GM23338 (cell line): ENCODE measurements at regions not wholly inside any gene's neighbourhood (a gene's known extent, or its start where the extent isn't known, plus 50 kb on each side); places are given as distances from the start of the nearest gene placed in this dataset.

Source experiments
- ATAC-seq: fragments of 200-7000 bp; cut with Tn5 transposase; 3 replicates; pipeline ENCODE4 v1.9.1; 2020
- DNase-seq: peaks from one replicate; pipeline ENCODE4 v3.0.0-alpha.2; 2015; ENCODE audit warnings: low spot score
- H2AFZ ChIP-seq: fragments of 200-600 bp; sonication (generic); 2 replicates; pipeline ENCODE4 v1.8.0; 2016; ENCODE audit warnings: antibody characterized with exemption, mild to moderate bottlenecking, moderate library complexity
- H3F3A ChIP-seq: fragments of 200-600 bp; sonication (generic); replicated peaks from 2 replicates; pipeline ENCODE4 v1.8.0; 2017; ENCODE audit warnings: antibody characterized with exemption, mixed run types, low read depth
- H3K27ac ChIP-seq: fragments of 200-600 bp; sonication (generic); 2 replicates; pipeline ENCODE4 v1.6.1; 2016; ENCODE audit warnings: low read depth
- H3K27me3 ChIP-seq: fragments of 200-600 bp; sonication (generic); 2 replicates; pipeline ENCODE4 v1.8.0; 2016; ENCODE audit warnings: mild to moderate bottlenecking, mixed run types, moderate library complexity; ENCODE audit not compliant: insufficient read depth
- H3K36me3 ChIP-seq: fragments of 200-600 bp; sonication (generic); 2 replicates; pipeline ENCODE4 v1.8.0; 2016; ENCODE audit warnings: mild to moderate bottlenecking; ENCODE audit not compliant: insufficient read depth
- H3K4me1 ChIP-seq: fragments of 200-600 bp; sonication (generic); 2 replicates; pipeline ENCODE4 v1.8.0; 2016; ENCODE audit warnings: mild to moderate bottlenecking, moderate library complexity; ENCODE audit not compliant: insufficient read depth
- H3K4me2 ChIP-seq: fragments of 200-600 bp; sonication (generic); 2 replicates; pipeline ENCODE4 v1.7.1; 2017; ENCODE audit warnings: mixed run types
- H3K4me3 ChIP-seq: fragments of 200-600 bp; sonication (generic); 2 replicates; pipeline ENCODE4 v1.6.1; 2016; ENCODE audit warnings: mixed run types
- H3K79me2 ChIP-seq: fragments of 200-600 bp; sonication (generic); replicated peaks from 2 replicates; pipeline ENCODE4 v1.8.0; 2017; ENCODE audit warnings: mild to moderate bottlenecking; ENCODE audit not compliant: insufficient read depth
- H3K9me2 ChIP-seq: fragments of 200-600 bp; sonication (generic); 2 replicates; pipeline ENCODE4 v1.8.0; 2017; ENCODE audit not compliant: insufficient read depth
- H4K20me1 ChIP-seq: fragments of 200-600 bp; sonication (generic); replicated peaks from 2 replicates; pipeline ENCODE4 v1.8.0; 2017; ENCODE audit warnings: mild to moderate bottlenecking; ENCODE audit not compliant: insufficient read depth
- H3K27ac Mint-ChIP-seq: 2 replicates; pipeline ENCODE4 v1.8.0; 2020; ENCODE audit warnings: inconsistent platforms, mild to moderate bottlenecking, moderate library complexity, mixed read lengths
- H3K27me3 Mint-ChIP-seq: 3 replicates; pipeline ENCODE4 v1.8.0; 2022; ENCODE audit warnings: low read depth, mild to moderate bottlenecking, moderate library complexity, mixed read lengths, inconsistent platforms; ENCODE audit not compliant: insufficient read depth, poor library complexity
- H3K36me3 Mint-ChIP-seq: 3 replicates; pipeline ENCODE4 v1.8.0; 2021; ENCODE audit warnings: low read depth, mild to moderate bottlenecking, inconsistent platforms, moderate library complexity, mixed read lengths
- H3K4me1 Mint-ChIP-seq: 3 replicates; pipeline ENCODE4 v1.8.0; 2020; ENCODE audit warnings: mild to moderate bottlenecking, inconsistent platforms, mixed read lengths
- H3K4me3 Mint-ChIP-seq: 3 replicates; pipeline ENCODE4 v1.8.0; 2021; ENCODE audit warnings: moderate library complexity, mild to moderate bottlenecking, inconsistent platforms, mixed read lengths
- H3K9me3 Mint-ChIP-seq: 3 replicates; pipeline ENCODE4 v1.8.0; 2020; ENCODE audit warnings: moderate library complexity, mild to moderate bottlenecking, inconsistent platforms, mixed read lengths
- CREB1 ChIP-seq: fragments of 250-450 bp; sonication (Bioruptor Pico); IDR thresholded peaks from 2 replicates; pipeline ENCODE4 v1.5.0; 2020; ENCODE audit warnings: low read depth, mild to moderate bottlenecking, moderate library complexity
- CTCF ChIP-seq, 2 experiments: fragments of 200-600 bp in 1 of 2; sonication (generic) in 1 of 2; conservative IDR thresholded peaks; 2 replicates each; pipeline versions ENCODE4 v1.5.1 to v1.6.1; 2016 to 2017; ENCODE audit warnings: antibody characterized with exemption in 2 of 2, low read depth in 2 of 2, mild to moderate bottlenecking in 2 of 2, moderate library complexity in 1 of 2
- EZH2 ChIP-seq: fragments of 200-600 bp; sonication (generic); IDR thresholded peaks from one replicate; pipeline ENCODE4 v1.8.0; 2017; ENCODE audit warnings: antibody characterized with exemption, mild to moderate bottlenecking, low read depth; ENCODE audit not compliant: unreplicated experiment
- EZH2phosphoT487 ChIP-seq: fragments of 200-600 bp; sonication (generic); IDR thresholded peaks from one replicate; pipeline ENCODE4 v1.8.1; 2018; ENCODE audit warnings: antibody characterized with exemption; ENCODE audit not compliant: unreplicated experiment
- POLR2AphosphoS5 ChIP-seq: IDR thresholded peaks from 2 replicates; pipeline ENCODE4 v1.6.1; 2016; ENCODE audit warnings: antibody characterized with exemption, low read depth
- REST ChIP-seq: IDR thresholded peaks from one replicate; pipeline ENCODE4 v1.6.1; 2018; ENCODE audit warnings: antibody characterized with exemption; ENCODE audit not compliant: unreplicated experiment
- STAT1 ChIP-seq: IDR thresholded peaks from one replicate; pipeline ENCODE4 v1.6.1; 2016; ENCODE audit warnings: antibody characterized with exemption; ENCODE audit not compliant: unreplicated experiment
- ZNF114 ChIP-seq: fragments of 250-450 bp; sonication (Bioruptor Pico); IDR thresholded peaks from 2 replicates; pipeline ENCODE4 v1.5.0; 2020; ENCODE audit warnings: mild to moderate bottlenecking, moderate library complexity
- TF ChIP-seq, protein P1 (sequence below): fragments of 250-450 bp; sonication (Bioruptor Pico); IDR thresholded peaks from 2 replicates; pipeline ENCODE4 v1.5.0; 2020; ENCODE audit warnings: mild to moderate bottlenecking, moderate library complexity

DNA sequence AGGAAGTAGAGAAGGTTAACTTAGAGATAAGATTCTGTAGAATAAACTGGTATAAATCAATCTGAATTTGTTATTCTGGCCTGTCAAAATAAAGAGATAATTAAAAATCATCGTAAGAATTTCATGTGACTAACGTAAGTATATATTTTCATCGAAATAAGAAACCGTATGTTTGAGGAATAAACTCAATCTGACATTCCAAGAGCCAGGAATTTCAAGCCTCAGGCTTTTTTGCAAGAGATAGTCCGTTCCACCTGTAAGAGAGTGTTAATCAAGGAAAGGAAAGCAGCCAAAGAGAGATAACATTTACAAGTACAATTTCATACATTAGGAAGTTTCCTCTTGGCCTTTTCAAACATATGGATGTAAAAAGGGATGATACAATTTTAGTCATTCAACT lies 701.5 kb downstream of the CBLN2 start:
- no peaks in the 10 kb centered on the region for H3K79me2 ChIP-seq
- no peaks in the 10 kb centered on the region for H3K4me1 ChIP-seq
- no peak overlapping the region for H3K4me3 Mint-ChIP-seq
- H3K36me3 ChIP-seq = peaks cover 11% of the 10 kb centered on the region
- peaks cover 12% of the 10 kb centered on the region; the same call in 2 of the 3 replicates for H3K36me3 Mint-ChIP-seq
- H3K27ac ChIP-seq = no peak overlapping the region
- no peaks in the 10 kb centered on the region for H4K20me1 ChIP-seq
- no peaks in the 10 kb centered on the region for H3K4me1 Mint-ChIP-seq
- H3K4me2 ChIP-seq = no peak overlapping the region
- TF ChIP-seq POLR2AphosphoS5 = no peak
- no peak for TF ChIP-seq CREB1
- no peak for TF ChIP-seq REST
- TF ChIP-seq CTCF (conservative IDR thresholded peaks at IDR 0.05; ENCODE audit: low read depth in 2 of 2) = no peak
- TF ChIP-seq EZH2 = no peak
- TF ChIP-seq STAT1 = no peak
- TF ChIP-seq EZH2phosphoT487 = no peak
- TF ChIP-seq ZNF114 (CRISPR knock-in tag) = no peak
- TF ChIP-seq, protein P1, sequence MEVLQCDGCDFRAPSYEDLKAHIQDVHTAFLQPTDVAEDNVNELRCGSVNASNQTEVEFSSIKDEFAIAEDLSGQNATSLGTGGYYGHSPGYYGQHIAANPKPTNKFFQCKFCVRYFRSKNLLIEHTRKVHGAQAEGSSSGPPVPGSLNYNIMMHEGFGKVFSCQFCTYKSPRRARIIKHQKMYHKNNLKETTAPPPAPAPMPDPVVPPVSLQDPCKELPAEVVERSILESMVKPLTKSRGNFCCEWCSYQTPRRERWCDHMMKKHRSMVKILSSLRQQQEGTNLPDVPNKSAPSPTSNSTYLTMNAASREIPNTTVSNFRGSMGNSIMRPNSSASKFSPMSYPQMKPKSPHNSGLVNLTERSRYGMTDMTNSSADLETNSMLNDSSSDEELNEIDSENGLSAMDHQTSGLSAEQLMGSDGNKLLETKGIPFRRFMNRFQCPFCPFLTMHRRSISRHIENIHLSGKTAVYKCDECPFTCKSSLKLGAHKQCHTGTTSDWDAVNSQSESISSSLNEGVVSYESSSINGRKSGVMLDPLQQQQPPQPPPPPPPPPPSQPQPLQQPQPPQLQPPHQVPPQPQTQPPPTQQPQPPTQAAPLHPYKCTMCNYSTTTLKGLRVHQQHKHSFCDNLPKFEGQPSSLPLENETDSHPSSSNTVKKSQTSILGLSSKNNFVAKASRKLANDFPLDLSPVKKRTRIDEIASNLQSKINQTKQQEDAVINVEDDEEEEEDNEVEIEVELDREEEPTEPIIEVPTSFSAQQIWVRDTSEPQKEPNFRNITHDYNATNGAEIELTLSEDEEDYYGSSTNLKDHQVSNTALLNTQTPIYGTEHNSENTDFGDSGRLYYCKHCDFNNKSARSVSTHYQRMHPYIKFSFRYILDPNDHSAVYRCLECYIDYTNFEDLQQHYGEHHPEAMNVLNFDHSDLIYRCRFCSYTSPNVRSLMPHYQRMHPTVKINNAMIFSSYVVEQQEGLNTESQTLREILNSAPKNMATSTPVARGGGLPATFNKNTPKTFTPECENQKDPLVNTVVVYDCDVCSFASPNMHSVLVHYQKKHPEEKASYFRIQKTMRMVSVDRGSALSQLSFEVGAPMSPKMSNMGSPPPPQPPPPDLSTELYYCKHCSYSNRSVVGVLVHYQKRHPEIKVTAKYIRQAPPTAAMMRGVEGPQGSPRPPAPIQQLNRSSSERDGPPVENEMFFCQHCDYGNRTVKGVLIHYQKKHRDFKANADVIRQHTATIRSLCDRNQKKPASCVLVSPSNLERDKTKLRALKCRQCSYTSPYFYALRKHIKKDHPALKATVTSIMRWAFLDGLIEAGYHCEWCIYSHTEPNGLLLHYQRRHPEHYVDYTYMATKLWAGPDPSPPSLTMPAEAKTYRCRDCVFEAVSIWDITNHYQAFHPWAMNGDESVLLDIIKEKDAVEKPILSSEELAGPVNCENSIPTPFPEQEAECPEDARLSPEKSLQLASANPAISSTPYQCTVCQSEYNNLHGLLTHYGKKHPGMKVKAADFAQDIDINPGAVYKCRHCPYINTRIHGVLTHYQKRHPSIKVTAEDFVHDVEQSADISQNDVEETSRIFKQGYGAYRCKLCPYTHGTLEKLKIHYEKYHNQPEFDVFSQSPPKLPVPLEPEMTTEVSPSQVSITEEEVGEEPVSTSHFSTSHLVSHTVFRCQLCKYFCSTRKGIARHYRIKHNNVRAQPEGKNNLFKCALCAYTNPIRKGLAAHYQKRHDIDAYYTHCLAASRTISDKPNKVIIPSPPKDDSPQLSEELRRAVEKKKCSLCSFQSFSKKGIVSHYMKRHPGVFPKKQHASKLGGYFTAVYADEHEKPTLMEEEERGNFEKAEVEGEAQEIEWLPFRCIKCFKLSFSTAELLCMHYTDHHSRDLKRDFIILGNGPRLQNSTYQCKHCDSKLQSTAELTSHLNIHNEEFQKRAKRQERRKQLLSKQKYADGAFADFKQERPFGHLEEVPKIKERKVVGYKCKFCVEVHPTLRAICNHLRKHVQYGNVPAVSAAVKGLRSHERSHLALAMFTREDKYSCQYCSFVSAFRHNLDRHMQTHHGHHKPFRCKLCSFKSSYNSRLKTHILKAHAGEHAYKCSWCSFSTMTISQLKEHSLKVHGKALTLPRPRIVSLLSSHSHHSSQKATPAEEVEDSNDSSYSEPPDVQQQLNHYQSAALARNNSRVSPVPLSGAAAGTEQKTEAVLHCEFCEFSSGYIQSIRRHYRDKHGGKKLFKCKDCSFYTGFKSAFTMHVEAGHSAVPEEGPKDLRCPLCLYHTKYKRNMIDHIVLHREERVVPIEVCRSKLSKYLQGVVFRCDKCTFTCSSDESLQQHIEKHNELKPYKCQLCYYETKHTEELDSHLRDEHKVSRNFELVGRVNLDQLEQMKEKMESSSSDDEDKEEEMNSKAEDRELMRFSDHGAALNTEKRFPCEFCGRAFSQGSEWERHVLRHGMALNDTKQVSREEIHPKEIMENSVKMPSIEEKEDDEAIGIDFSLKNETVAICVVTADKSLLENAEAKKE (CRISPR knock-in tag) = no peak
- no peak overlapping the region for H2AFZ ChIP-seq
- no peaks in the 10 kb centered on the region for H3F3A ChIP-seq
- H3K27me3 ChIP-seq = no peaks in the 10 kb centered on the region
- peaks cover 6% of the 10 kb centered on the region for H3K27me3 Mint-ChIP-seq
- no peak for ATAC-seq
- H3K9me3 Mint-ChIP-seq = peaks cover 74% of the 10 kb centered on the region
- no peak for DNase-seq
- H3K27ac Mint-ChIP-seq = no peak overlapping the region
- H3K4me3 ChIP-seq = no peak overlapping the region
- H3K9me2 ChIP-seq = no peaks in the 10 kb centered on the region
